ENCODE measurements at regions not wholly inside any gene's neighbourhood (a gene's known extent, or its start where the extent isn't known, plus 50 kb on each side); places are given as distances from the start of the nearest gene placed in this dataset.

DNA sequence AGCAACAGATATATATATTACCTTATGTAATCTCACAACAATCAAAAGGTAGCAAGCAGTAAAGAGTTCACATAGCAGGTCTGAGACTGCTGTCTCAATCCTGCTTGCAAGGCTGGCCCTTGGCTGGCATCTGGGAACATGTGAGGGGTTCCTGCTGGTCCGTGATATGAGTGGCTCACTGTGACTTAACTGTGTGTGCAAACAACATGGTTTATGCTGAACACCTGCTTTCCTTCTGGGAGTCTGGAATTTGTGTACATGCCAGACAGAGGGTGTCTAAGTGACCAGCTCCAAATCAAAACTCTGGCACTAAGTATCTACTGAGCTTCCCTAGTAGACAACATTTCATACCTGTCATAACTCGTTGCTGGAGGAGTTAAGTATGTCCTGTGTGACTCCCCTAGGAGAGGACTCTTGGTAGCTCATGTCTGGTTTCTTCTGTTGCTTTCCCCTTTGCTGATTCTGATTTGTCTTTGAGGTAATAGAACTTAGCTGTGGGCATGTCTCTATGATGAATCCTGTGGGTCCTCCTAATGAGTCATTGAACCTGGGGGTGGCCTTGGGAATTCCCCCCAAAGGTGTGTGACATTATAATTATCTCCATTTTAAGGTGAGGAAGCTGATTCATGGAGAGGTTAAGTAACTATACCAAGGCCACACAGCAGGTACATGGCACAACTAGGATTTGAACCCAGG is 131.6 kb upstream of the NEDD9 start:
- Histone ChIP-seq H3K4me2 (no peak overlapping the region), H3K36me3 (replicated peaks in 1 of 2; ENCODE audit: control insufficient read depth in 1 of 2, insufficient read depth in 2 of 2, low read length in 1 of 2) (no peaks in the 10 kb centered on the region), H4K20me1 (ENCODE audit: insufficient read depth) (no peaks in the 10 kb centered on the region), H3K79me2 (ENCODE audit: insufficient read depth) (no peaks in the 10 kb centered on the region), H3K4me1 (ENCODE audit: control insufficient read depth in 1 of 2, insufficient read depth in 2 of 2, low read depth in 1 of 2, low read length in 1 of 2) (peaks cover 2 to 9% of the 10 kb centered on the region in 2 experiments; a peak in 3 of 4 replicates), H3F3A (replicated peaks; ENCODE audit: insufficient read depth) (no peaks in the 10 kb centered on the region), H3K9ac (no peak overlapping the region), H3K27ac (ENCODE audit: low read depth in 2 of 2, low read length in 1 of 2) (no peak overlapping the region), H3K9me2 (no peaks in the 10 kb centered on the region), H2AFZ (ENCODE audit: low read depth) (no peak overlapping the region), H3K4me3 (ENCODE audit: low read depth in 2 of 2, low read length in 1 of 2) (no peak overlapping the region), H3K9me3 (no peaks in the 10 kb centered on the region), H3K27me3 (ENCODE audit: insufficient read depth) (no peaks in the 10 kb centered on the region)
- DNase-seq: no peak
- TF ChIP-seq RFX5 (IDR thresholded peaks at IDR 0.05; ENCODE audit: low read length): no peak
- no peak for TF ChIP-seq FOSL2 (IDR thresholded peaks at IDR 0.05; ENCODE audit: borderline replicate concordance, low read depth)
- no peak for TF ChIP-seq EP300 (IDR thresholded peaks at IDR 0.05; ENCODE audit: borderline replicate concordance in 1 of 2, low read depth in 1 of 2, low read length in 1 of 2)
- POLR2A ChIA-PET: no interaction called here
- WGBS (ENCODE audit: low lambda C conversion rate): 38% methylated on average over 2 of the region's 2 CpGs
- CTCF ChIA-PET: interaction anchor here (1.4 kb wide), 1 partner anchor 9 kb away, joined by 3 read pairs; no protein-coding TSS in a partner anchor

- no peaks in the 10 kb centered on the region for H3K27me3 ChIP-seq (ENCODE audit: insufficient read depth)
- H3K9me3 ChIP-seq: no peaks in the 10 kb centered on the region
- no peak overlapping the region for H3K4me3 ChIP-seq (ENCODE audit: low read depth in 2 of 2, low read length in 1 of 2)
- ChIA-PET POLR2A (no interaction called here), CTCF (interaction anchor here (0.7 kb wide), 1 partner anchor 216 kb away, joined by 3 read pairs; no protein-coding TSS in a partner anchor)
- H3K9ac ChIP-seq: no peak overlapping the region
- H3K4me2 ChIP-seq: no peak overlapping the region
- H3K27ac ChIP-seq (ENCODE audit: low read depth in 2 of 2, low read length in 1 of 2): no peak overlapping the region
- no peaks in the 10 kb centered on the region for H3K36me3 ChIP-seq (replicated peaks in 1 of 2; ENCODE audit: control insufficient read depth in 1 of 2, insufficient read depth in 2 of 2, low read length in 1 of 2)
- no peaks in the 10 kb centered on the region for H3K9me2 ChIP-seq
- H3K79me2 ChIP-seq (ENCODE audit: insufficient read depth): no peaks in the 10 kb centered on the region
- WGBS (ENCODE audit: low lambda C conversion rate): 78% methylated on average over 1 of the region's 1 CpG
- H3K4me1 ChIP-seq (ENCODE audit: control insufficient read depth in 1 of 2, insufficient read depth in 2 of 2, low read depth in 1 of 2, low read length in 1 of 2): peaks cover 0 to 6% of the 10 kb centered on the region in 2 experiments; a peak in 3 of 4 replicates
- TF ChIP-seq RCOR1 (IDR thresholded peaks at IDR 0.05; ENCODE audit: low read length) (no peak), MEF2A (IDR thresholded peaks at IDR 0.05; ENCODE audit: borderline replicate concordance, low read depth) (no peak), SMC3 (IDR thresholded peaks at IDR 0.05; ENCODE audit: low read depth, low read length) (no peak), POLR2AphosphoS5 (IDR thresholded peaks at IDR 0.05; ENCODE audit: low read depth, low read length) (no peak), CTCF (IDR thresholded peaks at IDR 0.05) (no peak), RXRA (IDR thresholded peaks at IDR 0.05; ENCODE audit: borderline replicate concordance, low read depth) (no peak), ZBTB33 (IDR thresholded peaks at IDR 0.05; ENCODE audit: borderline replicate concordance, low read depth) (no peak), USF1 (IDR thresholded peaks at IDR 0.05; ENCODE audit: borderline replicate concordance, low read depth) (no peak), CHD2 (IDR thresholded peaks at IDR 0.05; ENCODE audit: low read length, partially characterized antibody) (no peak), NFIC (IDR thresholded peaks at IDR 0.05; ENCODE audit: borderline replicate concordance) (no peak), NRF1 (IDR thresholded peaks at IDR 0.05; ENCODE audit: low read depth, low read length) (no peak), FOSL2 (IDR thresholded peaks at IDR 0.05; ENCODE audit: borderline replicate concordance, low read depth) (no peak), RFX5 (IDR thresholded peaks at IDR 0.05; ENCODE audit: low read length) (no peak), FOXJ3 (CRISPR knock-in tag; IDR thresholded peaks at IDR 0.05) (no peak), EP300 (IDR thresholded peaks at IDR 0.05; ENCODE audit: borderline replicate concordance in 1 of 2, low read depth in 1 of 2, low read length in 1 of 2) (no peak)
- TF ChIP-seq, protein P1, sequence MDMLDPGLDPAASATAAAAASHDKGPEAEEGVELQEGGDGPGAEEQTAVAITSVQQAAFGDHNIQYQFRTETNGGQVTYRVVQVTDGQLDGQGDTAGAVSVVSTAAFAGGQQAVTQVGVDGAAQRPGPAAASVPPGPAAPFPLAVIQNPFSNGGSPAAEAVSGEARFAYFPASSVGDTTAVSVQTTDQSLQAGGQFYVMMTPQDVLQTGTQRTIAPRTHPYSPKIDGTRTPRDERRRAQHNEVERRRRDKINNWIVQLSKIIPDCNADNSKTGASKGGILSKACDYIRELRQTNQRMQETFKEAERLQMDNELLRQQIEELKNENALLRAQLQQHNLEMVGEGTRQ (IDR thresholded peaks at IDR 0.05; ENCODE audit: borderline replicate concordance, low read depth, low read length): no peak
- TF ChIP-seq, protein P2, sequence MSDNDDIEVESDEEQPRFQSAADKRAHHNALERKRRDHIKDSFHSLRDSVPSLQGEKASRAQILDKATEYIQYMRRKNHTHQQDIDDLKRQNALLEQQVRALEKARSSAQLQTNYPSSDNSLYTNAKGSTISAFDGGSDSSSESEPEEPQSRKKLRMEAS (IDR thresholded peaks at IDR 0.05; ENCODE audit: low read depth): no peak
- TF ChIP-seq, protein P3, sequence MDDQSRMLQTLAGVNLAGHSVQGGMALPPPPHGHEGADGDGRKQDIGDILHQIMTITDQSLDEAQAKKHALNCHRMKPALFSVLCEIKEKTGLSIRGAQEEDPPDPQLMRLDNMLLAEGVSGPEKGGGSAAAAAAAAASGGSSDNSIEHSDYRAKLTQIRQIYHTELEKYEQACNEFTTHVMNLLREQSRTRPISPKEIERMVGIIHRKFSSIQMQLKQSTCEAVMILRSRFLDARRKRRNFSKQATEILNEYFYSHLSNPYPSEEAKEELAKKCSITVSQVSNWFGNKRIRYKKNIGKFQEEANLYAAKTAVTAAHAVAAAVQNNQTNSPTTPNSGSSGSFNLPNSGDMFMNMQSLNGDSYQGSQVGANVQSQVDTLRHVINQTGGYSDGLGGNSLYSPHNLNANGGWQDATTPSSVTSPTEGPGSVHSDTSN (IDR thresholded peaks at IDR 0.05): no peak
- DNase-seq: no peak
- H2AFZ ChIP-seq (ENCODE audit: low read depth): no peak overlapping the region
- no peaks in the 10 kb centered on the region for H3F3A ChIP-seq (replicated peaks; ENCODE audit: insufficient read depth)
- no peaks in the 10 kb centered on the region for H4K20me1 ChIP-seq (ENCODE audit: insufficient read depth)
Observed at GRCh38 chr6:11362564-11362963, 130.1 kb upstream of the NEDD9 start.
